MM.1S (cell line): ENCODE measurements at regions not wholly inside any gene's neighbourhood (a gene's known extent, or its start where the extent isn't known, plus 50 kb on each side); places are given as distances from the start of the nearest gene placed in this dataset.

Experiments
- DNase-seq: peaks from one replicate; pipeline ENCODE4 v3.0.0-alpha.2; 2015
- H2AFZ ChIP-seq: fragments of 300-600 bp; sonication (generic); 2 replicates; pipeline ENCODE4 v1.6.0; 2016; ENCODE audit warnings: antibody characterized with exemption, low read length
- H3F3A ChIP-seq: fragments of 300-600 bp; sonication (generic); 2 replicates; pipeline ENCODE4 v1.6.1; 2016; ENCODE audit warnings: mild to moderate bottlenecking, antibody characterized with exemption, low read length, moderate library complexity, mixed read lengths; ENCODE audit not compliant: insufficient read depth
- H3K27ac ChIP-seq: fragments of 300-600 bp; sonication (generic); 2 replicates; pipeline ENCODE4 v1.5.1; 2016; ENCODE audit warnings: mild to moderate bottlenecking, low read length
- H3K27me3 ChIP-seq: fragments of 300-600 bp; sonication (generic); replicated peaks from 2 replicates; pipeline ENCODE4 v1.6.0; 2016; ENCODE audit warnings: low read length; ENCODE audit not compliant: insufficient read depth
- H3K36me3 ChIP-seq: fragments of 300-600 bp; sonication (generic); replicated peaks from 2 replicates; pipeline ENCODE4 v1.6.1; 2016; ENCODE audit warnings: mild to moderate bottlenecking, low read length, mixed read lengths; ENCODE audit not compliant: insufficient read depth
- H3K4me1 ChIP-seq: fragments of 300-600 bp; sonication (generic); 2 replicates; pipeline ENCODE4 v1.6.1; 2016; ENCODE audit warnings: low read length, mixed read lengths
- H3K4me2 ChIP-seq: fragments of 300-600 bp; sonication (generic); 2 replicates; pipeline ENCODE4 v1.6.0; 2016; ENCODE audit warnings: low read depth, low read length
- H3K4me3 ChIP-seq: fragments of 300-600 bp; sonication (generic); 2 replicates; pipeline ENCODE4 v1.5.1; 2016; ENCODE audit warnings: low read length, mixed read lengths
- H3K79me2 ChIP-seq: fragments of 300-600 bp; sonication (generic); 2 replicates; pipeline ENCODE4 v1.6.1; 2016; ENCODE audit warnings: mixed run types, low read length, mixed read lengths
- H3K9ac ChIP-seq: fragments of 300-600 bp; sonication (generic); 2 replicates; pipeline ENCODE4 v1.6.1; 2016; ENCODE audit warnings: low read length, mixed read lengths
- H3K9me2 ChIP-seq: fragments of 300-600 bp; sonication (generic); replicated peaks from 2 replicates; pipeline ENCODE4 v1.6.1; 2016; ENCODE audit warnings: mild to moderate bottlenecking, low read length, mixed read lengths; ENCODE audit not compliant: insufficient read depth
- H3K9me3 ChIP-seq: fragments of 300-600 bp; sonication (generic); replicated peaks from 2 replicates; pipeline ENCODE4 v1.6.1; 2016; ENCODE audit warnings: mild to moderate bottlenecking, low read length, mixed read lengths; ENCODE audit not compliant: insufficient read depth
- H4K20me1 ChIP-seq: fragments of 300-600 bp; sonication (generic); 2 replicates; pipeline ENCODE4 v1.6.1; 2016; ENCODE audit warnings: mild to moderate bottlenecking, low read length, moderate library complexity, mixed read lengths; ENCODE audit not compliant: insufficient read depth
- CTCF ChIP-seq: fragments of 300-600 bp; sonication (generic); IDR thresholded peaks from 2 replicates; pipeline ENCODE4 v1.5.1; 2016; ENCODE audit warnings: antibody characterized with exemption, low read length, mixed read lengths
- EZH2 ChIP-seq: fragments of 300-600 bp; sonication (generic); optimal IDR thresholded peaks from 2 replicates; pipeline ENCODE3; 2017; ENCODE audit warnings: low read depth, mild to moderate bottlenecking, antibody characterized with exemption, low read length, mixed read lengths
- EZH2phosphoT487 ChIP-seq: fragments of 300-600 bp; sonication (generic); IDR thresholded peaks from 2 replicates; pipeline ENCODE4 v1.6.1; 2018; ENCODE audit warnings: antibody characterized with exemption, low read length

DNA sequence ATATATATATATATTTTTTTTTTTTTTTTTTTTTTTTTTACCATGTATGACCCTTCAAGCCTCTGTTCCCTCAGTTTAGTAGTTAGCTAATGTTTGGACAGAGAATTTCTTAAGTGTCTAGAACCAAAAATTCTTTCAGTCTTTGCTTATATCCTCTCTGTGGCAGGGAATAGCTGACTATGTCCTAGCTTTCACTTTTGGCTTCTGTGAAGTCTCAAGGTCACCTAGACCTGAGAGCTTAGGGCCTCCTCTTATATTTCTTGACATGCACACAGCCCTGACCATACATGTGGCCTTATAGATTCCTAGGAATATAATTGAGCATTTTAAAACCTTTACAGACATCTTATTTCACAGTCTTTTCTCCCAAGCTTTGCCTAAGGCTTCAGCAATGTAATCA lies 930.8 kb upstream of the CDH9 start:
- no peaks in the 10 kb centered on the region for H3K27me3 ChIP-seq

GRCh38 chr5:27963050-27963783 lies 924.8 kb upstream of the CDH9 start:
- H3K4me1 ChIP-seq = no peaks in the 10 kb centered on the region
- no peaks in the 10 kb centered on the region for H3K9me2 ChIP-seq
- no peak for DNase-seq
- H3F3A ChIP-seq = no peaks in the 10 kb centered on the region
- no peaks in the 10 kb centered on the region for H3K36me3 ChIP-seq
- no peak overlapping the region for H3K9ac ChIP-seq
- no peaks in the 10 kb centered on the region for H3K9me3 ChIP-seq
- TF ChIP-seq EZH2phosphoT487 (no peak), CTCF (no peak), EZH2 (no peak)
- no peaks in the 10 kb centered on the region for H3K27me3 ChIP-seq
- H4K20me1 ChIP-seq = no peaks in the 10 kb centered on the region
- H3K27ac ChIP-seq = no peak overlapping the region
- H3K4me2 ChIP-seq = no peak overlapping the region
- H3K4me3 ChIP-seq = no peak overlapping the region
- no peak overlapping the region for H2AFZ ChIP-seq
- H3K79me2 ChIP-seq = no peaks in the 10 kb centered on the region

More for the DNA sequence above, 930.8 kb upstream of the CDH9 start:
- H3K9me2 ChIP-seq = no peaks in the 10 kb centered on the region
- H3K36me3 ChIP-seq = no peaks in the 10 kb centered on the region
- no peak overlapping the region for H3K9ac ChIP-seq
- H3K27ac ChIP-seq = no peak overlapping the region
- H4K20me1 ChIP-seq = no peaks in the 10 kb centered on the region; the same call in 1 of the 2 replicates
- DNase-seq = peak; percentile 39
- TF ChIP-seq CTCF = no peak
- no peak for TF ChIP-seq EZH2phosphoT487
- TF ChIP-seq EZH2 = no peak
- H3K79me2 ChIP-seq = no peaks in the 10 kb centered on the region
- peak overlapping the region; percentile 35; the same call in 1 of the 2 replicates for H2AFZ ChIP-seq
- H3K4me2 ChIP-seq = peak overlapping the region; percentile 25; the same call in 1 of the 2 replicates
- no peaks in the 10 kb centered on the region for H3F3A ChIP-seq
- no peaks in the 10 kb centered on the region for H3K4me1 ChIP-seq
- H3K9me3 ChIP-seq = no peaks in the 10 kb centered on the region
- no peak overlapping the region for H3K4me3 ChIP-seq

DNA sequence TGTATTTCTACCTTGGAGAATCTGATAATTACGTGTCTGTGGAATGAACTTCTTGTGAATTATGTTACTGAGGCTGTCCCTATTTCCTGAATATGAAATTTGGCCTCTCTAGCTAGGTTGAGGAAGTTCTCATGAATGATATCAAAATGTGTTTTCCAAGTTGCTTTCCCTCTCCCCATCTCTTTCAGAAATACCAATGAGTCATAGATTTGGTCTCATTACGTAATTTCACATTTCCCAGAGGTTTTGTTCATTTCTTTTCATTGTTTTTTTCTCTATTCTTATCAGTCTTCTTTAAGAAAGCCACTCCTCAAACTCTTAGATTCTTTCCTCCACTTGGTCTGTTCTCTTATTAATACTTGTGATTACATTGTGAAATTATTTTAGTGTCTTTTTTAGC lies 923.8 kb upstream of the CDH9 start:
- Histone ChIP-seq H3K4me2 (no peak overlapping the region), H4K20me1 (no peaks in the 10 kb centered on the region), H3K27ac (no peak overlapping the region), H3K9ac (no peak overlapping the region), H3K27me3 (no peaks in the 10 kb centered on the region), H3K4me3 (no peak overlapping the region), H2AFZ (no peak overlapping the region), H3K9me2 (no peaks in the 10 kb centered on the region), H3K79me2 (no peaks in the 10 kb centered on the region), H3F3A (no peaks in the 10 kb centered on the region), H3K36me3 (no peaks in the 10 kb centered on the region), H3K9me3 (no peaks in the 10 kb centered on the region), H3K4me1 (no peaks in the 10 kb centered on the region)
- TF ChIP-seq EZH2 (no peak), CTCF (no peak), EZH2phosphoT487 (no peak)
- no peak for DNase-seq
